ENCODE measurements at regions not wholly inside any gene's neighbourhood (a gene's known extent, or its start where the extent isn't known, plus 50 kb on each side); places are given as distances from the start of the nearest gene placed in this dataset.
"Not testable (repeated sequence)": the region's sequence is repeated elsewhere in the genome, so short reads cannot be mapped to it uniquely, and the experiment has no call there.

DNA sequence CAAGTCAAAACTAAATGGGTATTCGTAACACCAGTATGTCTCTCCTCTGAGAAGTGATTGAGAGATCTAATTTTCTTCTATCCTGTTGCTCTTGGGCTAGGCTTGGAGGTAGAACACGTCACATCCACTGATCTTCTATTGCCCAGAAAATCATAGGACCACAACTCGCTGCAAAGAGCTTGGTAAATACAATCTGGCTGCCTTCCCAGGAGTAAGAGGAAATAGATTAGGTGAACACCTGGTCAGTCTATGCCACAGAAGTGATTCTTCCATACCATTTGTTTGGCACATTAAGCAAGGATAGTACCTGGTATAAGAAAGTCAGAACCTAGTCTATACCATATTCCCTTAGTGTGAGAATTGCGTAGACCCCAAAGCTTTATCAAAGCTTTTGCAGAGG, 129.3 kb upstream of the PHYHIPL start:
- no peak overlapping the region for H3K9ac ChIP-seq (ENCODE audit: low read length)
- no peaks in the 10 kb centered on the region for H4K20me1 ChIP-seq (ENCODE audit: insufficient read depth, low read length)
- no peak overlapping the region for H2AFZ ChIP-seq (ENCODE audit: low read depth, low read length)
- H3K79me2 ChIP-seq (ENCODE audit: low read length), result no peaks in the 10 kb centered on the region
- no peaks in the 10 kb centered on the region for H3K36me3 ChIP-seq (replicated peaks; ENCODE audit: low read depth, low read length)
- H3K9me3 ChIP-seq (ENCODE audit: insufficient read depth, low read length), result no peaks in the 10 kb centered on the region
- H3K4me3 ChIP-seq (ENCODE audit: low read length), result no peak overlapping the region
- H3K27ac ChIP-seq (ENCODE audit: low read length), result no peak overlapping the region
- no peaks in the 10 kb centered on the region for H3K27me3 ChIP-seq (ENCODE audit: low read depth, low read length)
- H3K4me2 ChIP-seq (ENCODE audit: low read length), result no peak overlapping the region
- no peak for TF ChIP-seq EZH2phosphoT487 (IDR thresholded peaks at IDR 0.05; ENCODE audit: low read depth)
- TF ChIP-seq, protein P1, sequence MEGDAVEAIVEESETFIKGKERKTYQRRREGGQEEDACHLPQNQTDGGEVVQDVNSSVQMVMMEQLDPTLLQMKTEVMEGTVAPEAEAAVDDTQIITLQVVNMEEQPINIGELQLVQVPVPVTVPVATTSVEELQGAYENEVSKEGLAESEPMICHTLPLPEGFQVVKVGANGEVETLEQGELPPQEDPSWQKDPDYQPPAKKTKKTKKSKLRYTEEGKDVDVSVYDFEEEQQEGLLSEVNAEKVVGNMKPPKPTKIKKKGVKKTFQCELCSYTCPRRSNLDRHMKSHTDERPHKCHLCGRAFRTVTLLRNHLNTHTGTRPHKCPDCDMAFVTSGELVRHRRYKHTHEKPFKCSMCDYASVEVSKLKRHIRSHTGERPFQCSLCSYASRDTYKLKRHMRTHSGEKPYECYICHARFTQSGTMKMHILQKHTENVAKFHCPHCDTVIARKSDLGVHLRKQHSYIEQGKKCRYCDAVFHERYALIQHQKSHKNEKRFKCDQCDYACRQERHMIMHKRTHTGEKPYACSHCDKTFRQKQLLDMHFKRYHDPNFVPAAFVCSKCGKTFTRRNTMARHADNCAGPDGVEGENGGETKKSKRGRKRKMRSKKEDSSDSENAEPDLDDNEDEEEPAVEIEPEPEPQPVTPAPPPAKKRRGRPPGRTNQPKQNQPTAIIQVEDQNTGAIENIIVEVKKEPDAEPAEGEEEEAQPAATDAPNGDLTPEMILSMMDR (IDR thresholded peaks at IDR 0.05; ENCODE audit: low read depth, low read length), result no peak
- peaks cover 7% of the 10 kb centered on the region; the same call in 1 of the 2 replicates for H3K4me1 ChIP-seq (ENCODE audit: low read length)

DNA sequence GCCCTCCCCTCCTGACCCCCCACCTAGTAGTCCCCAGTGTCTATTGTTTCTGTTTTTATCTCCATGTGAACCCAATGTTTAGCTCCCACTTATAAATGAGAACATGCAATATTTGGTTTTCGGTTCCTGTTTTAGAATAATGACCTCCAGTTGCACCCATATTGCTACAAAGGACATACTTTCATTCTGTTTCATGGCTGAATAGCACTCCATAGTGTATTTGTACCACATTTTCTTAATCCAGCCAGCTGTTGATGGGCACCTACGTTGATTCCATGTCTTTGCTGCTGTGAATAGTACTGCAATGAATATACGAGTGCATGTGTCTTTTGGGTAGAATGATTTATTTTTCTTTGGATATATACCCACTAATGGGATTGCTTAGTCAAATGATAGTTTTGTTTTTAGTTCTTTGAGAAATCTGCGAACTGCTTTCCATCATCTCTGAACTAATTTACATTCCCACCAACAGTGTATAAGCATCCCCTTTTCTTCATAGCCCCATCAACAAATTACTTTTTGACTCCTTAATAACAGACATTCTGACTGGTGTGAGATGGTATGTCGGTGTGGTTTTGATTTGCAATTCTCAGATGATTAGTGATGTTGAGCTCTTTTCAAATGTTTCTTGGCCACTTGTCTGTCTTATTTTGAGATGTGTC, 128.4 kb upstream of the PHYHIPL start:
- no peak overlapping the region for H3K9ac ChIP-seq (ENCODE audit: low read length)
- no peak overlapping the region for H3K4me2 ChIP-seq (ENCODE audit: low read length)
- H3K36me3 ChIP-seq (replicated peaks; ENCODE audit: low read depth, low read length), result no peaks in the 10 kb centered on the region
- H2AFZ ChIP-seq (ENCODE audit: low read depth, low read length), result no peak overlapping the region
- H4K20me1 ChIP-seq (ENCODE audit: insufficient read depth, low read length), result no peaks in the 10 kb centered on the region
- H3K9me3 ChIP-seq (ENCODE audit: insufficient read depth, low read length), result no peaks in the 10 kb centered on the region
- no peak for TF ChIP-seq EZH2phosphoT487 (IDR thresholded peaks at IDR 0.05; ENCODE audit: low read depth)
- TF ChIP-seq, protein P1 (IDR thresholded peaks at IDR 0.05; ENCODE audit: low read depth, low read length), result no peak
- H3K4me3 ChIP-seq (ENCODE audit: low read length), result no peak overlapping the region
- no peak overlapping the region for H3K27ac ChIP-seq (ENCODE audit: low read length)
- H3K27me3 ChIP-seq (ENCODE audit: low read depth, low read length), result no peaks in the 10 kb centered on the region
- peaks cover 7% of the 10 kb centered on the region; the same call in 1 of the 2 replicates for H3K4me1 ChIP-seq (ENCODE audit: low read length)
- no peaks in the 10 kb centered on the region for H3K79me2 ChIP-seq (ENCODE audit: low read length)

DNA sequence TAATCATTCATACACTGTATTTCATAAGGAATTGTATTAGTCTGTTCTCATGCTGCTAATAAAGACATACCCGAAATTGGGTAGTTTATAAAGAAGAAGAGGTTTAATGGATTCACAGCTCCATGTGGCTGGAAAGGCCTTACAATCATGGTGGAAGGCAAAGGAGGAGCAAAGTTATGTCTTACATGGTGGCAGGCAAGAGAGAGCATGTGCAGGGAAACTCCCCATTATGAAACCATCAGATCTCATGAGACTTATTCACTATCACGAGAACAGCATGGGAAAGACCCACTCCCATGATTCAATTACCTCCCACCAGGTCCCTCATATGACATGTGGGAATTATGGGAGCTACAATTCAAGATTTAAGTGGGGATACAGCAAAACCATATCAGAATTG, 122.9 kb upstream of the PHYHIPL start:
- H3K4me2 ChIP-seq (ENCODE audit: low read length); H3K4me1 ChIP-seq (ENCODE audit: low read length); H3K4me3 ChIP-seq (ENCODE audit: low read length); H3K79me2 ChIP-seq (ENCODE audit: low read length); H3K27ac ChIP-seq (ENCODE audit: low read length); H4K20me1 ChIP-seq (ENCODE audit: insufficient read depth, low read length); H3K9me3 ChIP-seq (ENCODE audit: insufficient read depth, low read length); H3K27me3 ChIP-seq (ENCODE audit: low read depth, low read length); H3K9ac ChIP-seq (ENCODE audit: low read length); H3K36me3 ChIP-seq (replicated peaks; ENCODE audit: low read depth, low read length); H2AFZ ChIP-seq (ENCODE audit: low read depth, low read length): not testable (repeated sequence)

DNA sequence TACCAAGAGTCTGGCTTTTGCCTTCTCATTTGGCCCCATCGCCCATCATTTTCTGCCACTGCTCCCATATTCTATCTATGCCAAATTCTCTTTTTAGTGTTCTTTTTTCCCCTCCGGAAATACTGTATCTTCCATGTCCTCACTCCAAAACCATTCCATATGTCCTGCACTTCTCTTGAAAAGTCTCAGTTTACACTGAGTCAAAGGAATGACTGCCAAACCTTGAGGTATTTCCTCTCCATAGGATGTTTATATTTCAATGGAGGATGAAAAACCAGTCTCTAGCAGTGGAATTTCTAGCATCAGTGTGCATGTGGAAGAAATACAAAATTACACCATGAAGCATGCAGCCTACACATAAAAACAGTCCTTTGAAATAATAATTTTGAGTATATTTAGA, 121.4 kb upstream of the PHYHIPL start:
- Histone ChIP-seq H3K36me3 (replicated peaks; ENCODE audit: low read depth, low read length) (no peaks in the 10 kb centered on the region), H3K27me3 (ENCODE audit: low read depth, low read length) (no peaks in the 10 kb centered on the region), H3K9ac (ENCODE audit: low read length) (no peak overlapping the region), H3K9me3 (ENCODE audit: insufficient read depth, low read length) (no peaks in the 10 kb centered on the region), H3K4me2 (ENCODE audit: low read length) (no peak overlapping the region), H3K4me1 (ENCODE audit: low read length) (no peaks in the 10 kb centered on the region), H4K20me1 (ENCODE audit: insufficient read depth, low read length) (no peaks in the 10 kb centered on the region), H3K27ac (ENCODE audit: low read length) (no peak overlapping the region), H2AFZ (ENCODE audit: low read depth, low read length) (no peak overlapping the region), H3K4me3 (ENCODE audit: low read length) (no peak overlapping the region), H3K79me2 (ENCODE audit: low read length) (no peaks in the 10 kb centered on the region)
- TF ChIP-seq, protein P1 (IDR thresholded peaks at IDR 0.05; ENCODE audit: low read depth, low read length), result no peak
- TF ChIP-seq EZH2phosphoT487 (IDR thresholded peaks at IDR 0.05; ENCODE audit: low read depth), result no peak

Data from OCI-LY3 (cell line).